T follicular helper cell (primary cell): ENCODE measurements at regions not wholly inside any gene's neighbourhood (a gene's known extent, or its start where the extent isn't known, plus 50 kb on each side); places are given as distances from the start of the nearest gene placed in this dataset.
"Not testable (repeated sequence)": the region's sequence is repeated elsewhere in the genome, so short reads cannot be mapped to it uniquely, and the experiment has no call there.

Experiments used
- DNase-seq: peaks from one replicate; pipeline ENCODE4 v3.0.0-alpha.2; 2020; ENCODE audit warnings: low read depth

GRCh38 chr19:27955485-27956480 lies 1257.2 kb downstream of the UQCRFS1 start:
- no peak for DNase-seq

- DNase-seq, result not testable (repeated sequence)
Observed at GRCh38 chr19:27942607-27943006, 1270.3 kb downstream of the UQCRFS1 start.

GRCh38 chr19:27936139-27936538 lies 1276.8 kb downstream of the UQCRFS1 start:
- DNase-seq, result no peak

- no peak for DNase-seq
Observed at GRCh38 chr19:27935669-27936068, 1277.3 kb downstream of the UQCRFS1 start.

- DNase-seq, result no peak
Observed at GRCh38 chr19:27929399-27929798, 1283.6 kb downstream of the UQCRFS1 start.

GRCh38 chr19:27925202-27925601 lies 1287.7 kb downstream of the UQCRFS1 start:
- DNase-seq, result no peak

- DNase-seq, result no peak
Observed at GRCh38 chr19:27922970-27923369, 1290.0 kb downstream of the UQCRFS1 start.

- DNase-seq, result no peak
Observed at GRCh38 chr19:27920774-27921173, 1292.2 kb downstream of the UQCRFS1 start.

GRCh38 chr19:27918818-27919217 lies 1294.1 kb downstream of the UQCRFS1 start:
- no peak for DNase-seq

GRCh38 chr19:27911122-27911898 lies 1301.6 kb downstream of the UQCRFS1 start:
- DNase-seq, result no peak

- no peak for DNase-seq
Observed at GRCh38 chr19:27909861-27910260, 1303.1 kb downstream of the UQCRFS1 start.

- no peak for DNase-seq
Observed at GRCh38 chr19:27909185-27909840, 1303.6 kb downstream of the UQCRFS1 start.

- no peak for DNase-seq
Observed at GRCh38 chr19:27906081-27906480, 1306.9 kb downstream of the UQCRFS1 start.

GRCh38 chr19:27905074-27905473 lies 1307.9 kb downstream of the UQCRFS1 start:
- no peak for DNase-seq

GRCh38 chr19:27901078-27901477 lies 1311.9 kb downstream of the UQCRFS1 start:
- DNase-seq, result no peak

- no peak for DNase-seq
Observed at GRCh38 chr19:27896091-27896490, 1316.9 kb downstream of the UQCRFS1 start.

GRCh38 chr19:27894906-27895754 lies 1317.8 kb downstream of the UQCRFS1 start:
- DNase-seq, result no peak

GRCh38 chr19:27892500-27892899 lies 1320.5 kb downstream of the UQCRFS1 start:
- DNase-seq, result no peak

- DNase-seq, result no peak
Observed at GRCh38 chr19:27891411-27891810, 1321.5 kb downstream of the UQCRFS1 start.

GRCh38 chr19:27890696-27891095 lies 1322.3 kb downstream of the UQCRFS1 start:
- DNase-seq, result no peak

- no peak for DNase-seq
Observed at GRCh38 chr19:27890206-27890605, 1322.7 kb downstream of the UQCRFS1 start.
